ENCODE measurements at regions not wholly inside any gene's neighbourhood (a gene's known extent, or its start where the extent isn't known, plus 50 kb on each side); places are given as distances from the start of the nearest gene placed in this dataset.
"Not testable (repeated sequence)": the region's sequence is repeated elsewhere in the genome, so short reads cannot be mapped to it uniquely, and the experiment has no call there.

DNA sequence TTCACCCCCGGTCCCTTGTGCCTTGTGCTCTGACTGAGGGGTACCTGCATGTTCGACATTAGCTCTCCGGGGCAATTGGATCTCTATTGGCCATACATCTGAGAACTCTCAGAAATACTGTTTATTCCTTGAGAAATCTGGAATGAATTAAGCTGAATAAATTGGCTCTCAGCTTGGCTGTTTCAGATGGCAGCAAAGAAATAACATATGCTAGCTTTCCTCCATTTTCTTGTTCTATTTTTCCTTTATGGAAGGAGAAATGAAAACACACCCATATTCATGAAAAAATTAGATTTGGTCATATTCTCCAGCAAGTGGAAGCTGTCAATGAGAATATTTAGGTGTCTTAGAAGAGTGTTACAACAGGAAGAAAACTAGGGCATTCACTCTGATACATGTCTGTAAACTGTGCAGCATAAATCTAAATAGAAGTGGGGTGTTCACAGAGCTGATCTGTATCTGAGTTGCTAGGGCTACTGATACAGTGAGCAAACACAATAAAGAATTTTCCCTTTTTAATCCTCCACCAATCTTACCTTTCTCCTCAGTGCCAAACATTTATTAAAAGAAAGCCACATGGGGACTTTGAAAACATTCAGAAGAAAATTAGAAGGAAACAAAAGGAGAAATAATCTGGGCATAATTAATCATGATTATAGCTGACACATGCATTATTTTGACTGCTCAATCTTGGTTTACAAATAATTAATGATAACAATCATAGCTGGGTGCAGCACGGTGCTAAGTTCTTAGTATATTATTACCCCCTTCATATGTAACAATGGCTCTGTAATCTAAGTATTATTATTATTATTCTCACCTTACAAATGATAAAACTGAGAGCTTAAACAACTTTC is 671.9 kb upstream of the USP24 start:
- POLR2A ChIA-PET, result no interaction called here
- CTCF ChIA-PET, result interaction anchor here (0.9 kb wide), 1 partner anchor 511 kb away, joined by 4 read pairs; no protein-coding TSS in a partner anchor

DNA sequence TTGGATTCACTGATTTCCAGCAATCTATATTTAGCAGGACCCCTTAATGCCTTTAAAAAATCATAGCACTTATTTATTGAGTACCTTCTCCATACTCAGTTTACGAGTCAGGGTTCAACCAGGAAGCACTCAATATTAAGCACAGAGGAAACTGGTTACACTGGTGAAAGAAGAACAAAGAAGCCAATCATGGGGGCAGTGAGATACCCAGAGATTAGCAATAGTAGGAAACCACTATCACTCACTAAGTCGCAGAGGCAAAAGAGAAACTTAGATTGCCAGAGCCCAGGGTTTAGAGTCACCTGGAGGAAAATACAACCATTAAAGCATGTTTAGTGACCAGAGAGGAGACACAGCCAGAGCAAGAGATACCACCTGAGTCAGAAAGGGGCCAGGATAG is 670.5 kb upstream of the USP24 start:
- POLR2A ChIA-PET, result no interaction called here
- H3K27me3 Mint-ChIP-seq (ENCODE audit: low read depth), result no peaks in the 10 kb centered on the region
- no peaks in the 10 kb centered on the region for H3K9me3 Mint-ChIP-seq (ENCODE audit: insufficient read depth)
- H3K27ac Mint-ChIP-seq, result no peak overlapping the region
- no peak for ATAC-seq
- no peak for DNase-seq
- CTCF ChIA-PET, result no interaction called here
- no peak overlapping the region for H3K4me3 Mint-ChIP-seq
- no peaks in the 10 kb centered on the region for H3K36me3 Mint-ChIP-seq (ENCODE audit: low read depth)
- H3K4me1 Mint-ChIP-seq (ENCODE audit: low read depth), result no peaks in the 10 kb centered on the region

More for the DNA sequence above, 671.9 kb upstream of the USP24 start:
- no peaks in the 10 kb centered on the region for H3K4me1 Mint-ChIP-seq (ENCODE audit: low read depth)
- peaks cover 2% of the 10 kb centered on the region for H3K27me3 Mint-ChIP-seq (ENCODE audit: low read depth)
- H3K36me3 Mint-ChIP-seq (ENCODE audit: low read depth), result no peaks in the 10 kb centered on the region
- no peak overlapping the region for H3K4me3 Mint-ChIP-seq
- H3K27ac Mint-ChIP-seq, result no peak overlapping the region
- ATAC-seq (no peak), DNase-seq (no peak)
- H3K9me3 Mint-ChIP-seq (ENCODE audit: insufficient read depth), result no peaks in the 10 kb centered on the region

DNA sequence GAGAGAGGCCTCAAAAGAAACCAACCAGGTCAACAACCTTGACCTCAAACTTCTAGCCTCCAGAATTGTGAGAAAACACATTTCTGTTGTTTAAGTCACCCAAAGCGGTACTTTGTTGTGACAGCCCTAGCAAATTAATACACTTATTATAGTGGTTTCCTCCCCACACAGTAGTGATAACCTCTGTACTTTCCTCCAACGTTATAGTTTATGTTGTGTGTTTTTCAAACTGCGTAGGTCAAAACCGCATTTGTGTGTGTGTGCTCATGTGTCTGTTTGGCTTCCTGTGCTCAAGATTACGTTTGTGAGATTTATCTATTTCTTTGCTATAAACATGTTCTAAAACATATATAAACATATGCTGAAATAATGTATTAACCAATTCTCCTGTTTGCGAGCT is 667.8 kb upstream of the USP24 start:
- no peak for DNase-seq
- no peaks in the 10 kb centered on the region for H3K36me3 Mint-ChIP-seq (ENCODE audit: low read depth)
- H3K27ac Mint-ChIP-seq, result no peak overlapping the region
- H3K4me3 Mint-ChIP-seq, result no peak overlapping the region
- CTCF ChIA-PET, result no interaction called here
- no peaks in the 10 kb centered on the region for H3K9me3 Mint-ChIP-seq (ENCODE audit: insufficient read depth)
- H3K27me3 Mint-ChIP-seq (ENCODE audit: low read depth), result no peaks in the 10 kb centered on the region
- no peaks in the 10 kb centered on the region for H3K4me1 Mint-ChIP-seq (ENCODE audit: low read depth)
- POLR2A ChIA-PET, result no interaction called here
- no peak for ATAC-seq

DNA sequence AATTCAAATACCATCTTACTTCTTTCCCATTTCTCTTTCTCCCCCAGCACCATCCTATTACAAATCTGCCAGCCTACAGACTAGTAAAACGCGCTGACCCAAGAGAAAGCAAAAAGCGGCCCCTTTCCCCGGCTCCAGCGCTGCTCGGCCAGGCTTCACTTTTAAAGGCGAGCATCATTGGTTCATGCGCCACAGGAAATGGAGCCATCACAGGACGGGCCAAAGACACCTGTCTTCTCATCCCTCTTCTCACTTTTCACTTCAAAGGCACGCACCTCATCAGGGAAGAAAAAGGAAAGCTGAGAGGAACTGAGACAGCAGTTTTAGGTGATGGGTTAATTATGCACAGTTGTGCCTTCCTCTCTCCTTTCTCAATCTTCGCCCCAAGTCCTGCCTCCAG is 664.2 kb upstream of the USP24 start:
- Mint-ChIP-seq H3K4me3 (no peak overlapping the region), H3K36me3 (ENCODE audit: low read depth) (no peaks in the 10 kb centered on the region), H3K27me3 (ENCODE audit: low read depth) (no peaks in the 10 kb centered on the region), H3K9me3 (ENCODE audit: insufficient read depth) (no peaks in the 10 kb centered on the region), H3K4me1 (ENCODE audit: low read depth) (no peaks in the 10 kb centered on the region), H3K27ac (no peak overlapping the region)
- ChIA-PET POLR2A (no interaction called here), CTCF (no interaction called here)
- no peak for DNase-seq
- no peak for ATAC-seq

DNA sequence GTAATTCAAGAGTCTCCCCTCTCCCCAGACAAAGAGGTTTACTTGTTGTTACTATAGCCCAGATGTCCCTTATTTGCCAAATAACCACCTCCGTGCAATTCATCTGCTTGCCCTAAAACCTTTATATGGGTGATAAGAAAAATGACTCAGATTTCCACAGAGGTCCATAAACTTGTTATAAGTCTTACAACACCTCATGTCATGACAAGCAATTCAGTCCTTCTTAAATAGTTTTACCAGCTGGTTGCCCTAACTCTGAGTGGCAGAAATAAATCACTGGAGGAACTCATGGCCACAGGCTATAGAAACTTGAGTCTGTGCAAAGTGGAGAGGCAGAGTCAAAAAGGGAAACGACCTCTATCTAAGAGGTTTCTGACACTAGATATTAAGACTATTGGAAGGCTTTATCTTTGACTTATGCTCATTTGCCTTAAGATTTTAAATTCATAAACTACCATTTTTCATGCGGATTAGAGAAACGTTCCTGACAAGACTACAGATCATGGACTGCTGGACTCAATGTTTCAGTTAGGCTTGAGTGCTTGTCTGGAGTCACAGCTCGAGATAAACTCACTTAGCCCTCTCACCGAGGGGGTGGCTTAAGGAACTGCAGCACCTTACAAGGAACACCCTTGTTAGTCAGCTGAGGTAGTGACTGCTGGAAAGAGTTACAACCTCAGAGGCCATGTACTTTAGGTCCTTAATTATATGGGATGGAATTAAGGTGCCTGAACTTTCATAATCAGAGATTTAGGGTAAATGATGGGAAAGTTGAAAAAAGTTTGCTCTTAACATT is 662.5 kb upstream of the USP24 start:
- H3K4me3 Mint-ChIP-seq, result no peak overlapping the region
- DNase-seq (no peak), ATAC-seq (no peak)
- H3K9me3 Mint-ChIP-seq (ENCODE audit: insufficient read depth), result no peaks in the 10 kb centered on the region
- no peaks in the 10 kb centered on the region for H3K36me3 Mint-ChIP-seq (ENCODE audit: low read depth)
- CTCF ChIA-PET, result no interaction called here
- no peaks in the 10 kb centered on the region for H3K4me1 Mint-ChIP-seq (ENCODE audit: low read depth)
- H3K27me3 Mint-ChIP-seq (ENCODE audit: low read depth), result no peaks in the 10 kb centered on the region
- POLR2A ChIA-PET, result no interaction called here
- H3K27ac Mint-ChIP-seq, result no peak overlapping the region

DNA sequence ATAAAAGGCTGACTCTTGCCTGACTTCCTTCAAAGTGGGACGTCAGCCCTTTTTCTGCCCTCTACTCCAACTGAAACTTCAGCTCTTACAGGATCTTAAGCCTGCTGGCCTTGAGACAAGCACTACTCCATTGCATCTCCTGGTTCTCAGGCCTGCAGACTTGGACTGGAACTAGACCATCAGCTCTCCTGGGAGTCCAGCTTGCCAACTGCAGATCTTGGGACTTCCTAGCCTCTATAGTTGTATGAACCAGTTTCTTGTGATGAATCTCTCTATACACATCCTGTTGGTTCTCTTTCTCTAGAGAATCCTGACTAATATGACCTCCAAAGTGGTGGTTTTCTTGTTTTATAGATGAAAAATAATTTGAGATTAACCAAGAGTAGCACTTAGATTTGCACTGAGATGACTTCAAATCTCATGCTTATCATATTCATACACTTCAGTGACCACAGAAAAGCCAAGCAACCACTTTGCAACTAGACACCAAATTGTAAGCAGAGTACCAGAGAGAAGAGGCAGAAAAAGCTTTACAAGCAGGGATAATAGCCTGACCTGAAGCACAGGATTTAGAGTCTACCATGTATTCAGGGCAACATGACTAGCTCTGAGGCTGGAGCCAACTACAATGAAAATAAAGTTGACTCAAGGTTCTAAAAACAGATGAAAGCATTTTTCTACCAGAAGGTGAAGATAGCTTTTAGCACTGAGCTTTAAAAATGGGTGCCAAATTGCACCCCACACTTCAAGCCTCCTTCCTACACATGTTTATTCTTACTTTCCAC is 661.3 kb upstream of the USP24 start:
- ChIA-PET CTCF (no interaction called here), POLR2A (no interaction called here)
- no peaks in the 10 kb centered on the region for H3K9me3 Mint-ChIP-seq (ENCODE audit: insufficient read depth)
- H3K36me3 Mint-ChIP-seq (ENCODE audit: low read depth), result no peaks in the 10 kb centered on the region
- DNase-seq (no peak), ATAC-seq (no peak)
- no peak overlapping the region for H3K27ac Mint-ChIP-seq
- no peak overlapping the region for H3K4me3 Mint-ChIP-seq
- H3K27me3 Mint-ChIP-seq (ENCODE audit: low read depth), result no peaks in the 10 kb centered on the region
- H3K4me1 Mint-ChIP-seq (ENCODE audit: low read depth), result no peaks in the 10 kb centered on the region

DNA sequence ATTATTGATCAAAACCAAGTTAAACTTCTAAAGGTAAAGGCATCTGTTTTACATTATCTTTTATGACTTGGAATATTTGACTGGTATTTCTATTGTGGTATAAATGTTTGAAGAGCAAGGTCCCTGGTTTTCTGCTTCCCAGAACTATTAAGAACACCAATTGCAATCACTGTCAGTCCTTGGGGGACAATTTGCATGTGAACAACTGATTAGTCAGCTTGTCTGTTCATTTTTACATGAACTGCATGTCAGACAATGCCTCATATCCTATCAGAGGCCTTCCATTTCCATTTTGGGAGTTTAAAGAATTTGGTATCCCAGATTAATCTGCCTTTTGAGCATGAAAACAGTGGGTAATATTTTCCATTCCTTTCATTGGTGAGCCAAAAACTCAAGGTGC is 654.9 kb upstream of the USP24 start:
- DNase-seq (no peak), ATAC-seq (no peak)
- H3K9me3 Mint-ChIP-seq (ENCODE audit: insufficient read depth), result no peaks in the 10 kb centered on the region
- POLR2A ChIA-PET, result no interaction called here
- no peaks in the 10 kb centered on the region for H3K4me1 Mint-ChIP-seq (ENCODE audit: low read depth)
- CTCF ChIA-PET, result no interaction called here
- H3K27me3 Mint-ChIP-seq (ENCODE audit: low read depth), result no peaks in the 10 kb centered on the region
- no peaks in the 10 kb centered on the region for H3K36me3 Mint-ChIP-seq (ENCODE audit: low read depth)
- no peak overlapping the region for H3K4me3 Mint-ChIP-seq
- no peak overlapping the region for H3K27ac Mint-ChIP-seq

DNA sequence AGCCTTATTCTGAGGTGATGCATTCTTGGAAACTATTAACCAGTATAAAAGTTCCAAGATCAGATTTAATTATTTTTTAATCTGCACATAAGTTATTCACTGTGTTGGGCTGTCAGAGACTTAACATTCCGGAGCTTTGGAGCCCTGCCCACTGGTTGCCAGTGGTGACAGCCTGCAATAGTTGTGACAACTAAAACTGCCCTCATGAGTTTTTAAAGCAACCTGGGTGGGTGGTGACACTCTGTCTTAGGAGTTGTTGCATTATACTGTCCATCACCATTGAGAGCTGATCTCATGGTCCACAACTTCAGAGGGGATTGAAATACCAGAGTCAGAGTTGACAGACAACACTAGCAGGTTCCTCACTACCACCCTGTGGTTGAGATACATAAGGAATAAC is 653.9 kb upstream of the USP24 start:
- H3K4me3 Mint-ChIP-seq, result no peak overlapping the region
- H3K27ac Mint-ChIP-seq, result no peak overlapping the region
- H3K9me3 Mint-ChIP-seq (ENCODE audit: insufficient read depth), result no peaks in the 10 kb centered on the region
- ATAC-seq (no peak), DNase-seq (no peak)
- POLR2A ChIA-PET, result no interaction called here
- no peaks in the 10 kb centered on the region for H3K27me3 Mint-ChIP-seq (ENCODE audit: low read depth)
- CTCF ChIA-PET, result no interaction called here
- no peaks in the 10 kb centered on the region for H3K4me1 Mint-ChIP-seq (ENCODE audit: low read depth)
- no peaks in the 10 kb centered on the region for H3K36me3 Mint-ChIP-seq (ENCODE audit: low read depth)

DNA sequence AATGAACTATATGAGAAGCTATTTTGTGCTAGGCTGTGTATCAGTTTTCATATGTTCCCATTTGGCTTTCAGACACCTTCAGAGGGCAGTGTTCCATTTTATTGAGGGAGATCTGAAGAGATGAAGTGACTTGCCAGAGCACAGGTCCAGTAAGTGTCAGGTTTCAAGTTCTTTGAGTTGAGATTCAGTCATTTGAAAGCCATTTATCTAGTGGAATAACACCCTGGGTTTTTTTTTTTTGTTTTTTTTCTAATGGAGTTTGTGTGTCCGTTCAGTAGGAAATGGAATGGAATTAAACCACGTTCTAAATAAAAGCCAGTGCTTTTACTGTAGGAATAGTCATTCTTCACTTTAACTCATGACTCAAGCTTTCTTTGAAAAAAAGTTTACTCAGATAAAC is 652.9 kb upstream of the USP24 start:
- DNase-seq (no peak), ATAC-seq (no peak)
- Mint-ChIP-seq H3K27me3 (ENCODE audit: low read depth) (no peaks in the 10 kb centered on the region), H3K27ac (no peak overlapping the region), H3K4me3 (no peak overlapping the region), H3K9me3 (ENCODE audit: insufficient read depth) (no peaks in the 10 kb centered on the region), H3K36me3 (ENCODE audit: low read depth) (no peaks in the 10 kb centered on the region), H3K4me1 (ENCODE audit: low read depth) (no peaks in the 10 kb centered on the region)
- ChIA-PET POLR2A (no interaction called here), CTCF (no interaction called here)

DNA sequence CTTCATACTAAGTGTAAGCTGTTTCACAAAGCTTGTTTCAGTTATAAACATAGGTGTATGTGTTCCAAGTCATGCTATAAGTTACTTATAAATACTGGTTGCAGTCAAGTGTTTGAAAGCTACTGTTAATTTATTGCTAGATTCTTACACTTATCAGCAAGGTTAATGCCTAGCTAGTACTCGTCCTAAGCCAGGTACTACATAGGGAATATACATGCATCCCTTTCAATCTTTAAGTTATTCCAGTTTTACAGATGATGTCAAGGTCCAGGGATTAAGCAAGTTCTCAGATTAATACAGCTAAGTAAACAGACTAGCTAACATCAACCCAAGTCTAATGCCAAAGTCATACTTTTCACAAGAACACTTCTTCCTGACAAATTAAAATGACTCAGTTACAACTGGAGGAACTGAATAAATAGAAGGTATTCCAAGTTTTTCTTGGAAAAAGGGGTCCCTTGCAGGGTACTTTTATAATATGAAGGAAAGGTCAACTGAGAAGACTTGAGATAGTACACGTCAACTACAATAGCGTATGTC is 652.2 kb upstream of the USP24 start:
- ChIA-PET POLR2A (no interaction called here), CTCF (no interaction called here)
- no peaks in the 10 kb centered on the region for H3K4me1 Mint-ChIP-seq (ENCODE audit: low read depth)
- no peak overlapping the region for H3K4me3 Mint-ChIP-seq
- H3K36me3 Mint-ChIP-seq (ENCODE audit: low read depth), result no peaks in the 10 kb centered on the region
- H3K27ac Mint-ChIP-seq, result no peak overlapping the region
- DNase-seq (no peak), ATAC-seq (no peak)
- H3K27me3 Mint-ChIP-seq (ENCODE audit: low read depth), result no peaks in the 10 kb centered on the region
- no peaks in the 10 kb centered on the region for H3K9me3 Mint-ChIP-seq (ENCODE audit: insufficient read depth)

DNA sequence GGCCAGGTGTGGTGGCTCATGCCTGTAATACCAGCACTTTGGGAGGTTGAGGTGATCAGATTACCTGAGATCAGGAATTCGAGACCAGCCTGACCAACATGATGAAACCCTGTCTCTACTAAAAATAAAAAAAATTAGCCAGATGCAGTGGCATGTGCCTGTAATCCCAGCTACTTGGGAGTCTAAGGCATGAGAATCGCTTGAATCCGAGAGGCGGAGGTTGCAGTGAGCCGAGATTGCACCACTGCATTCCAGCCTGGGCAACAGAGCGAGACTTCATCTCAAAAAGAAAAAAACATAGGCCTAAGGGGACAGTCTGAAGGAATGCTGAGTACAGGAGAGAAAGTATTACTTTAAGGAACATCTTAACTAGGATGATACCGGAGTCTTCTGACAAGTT is 650.6 kb upstream of the USP24 start:
- H3K9me3 Mint-ChIP-seq (ENCODE audit: insufficient read depth); H3K27me3 Mint-ChIP-seq (ENCODE audit: low read depth); H3K36me3 Mint-ChIP-seq (ENCODE audit: low read depth); H3K4me3 Mint-ChIP-seq; H3K4me1 Mint-ChIP-seq (ENCODE audit: low read depth); ATAC-seq; CTCF ChIA-PET; H3K27ac Mint-ChIP-seq; DNase-seq; POLR2A ChIA-PET: not testable (repeated sequence)

DNA sequence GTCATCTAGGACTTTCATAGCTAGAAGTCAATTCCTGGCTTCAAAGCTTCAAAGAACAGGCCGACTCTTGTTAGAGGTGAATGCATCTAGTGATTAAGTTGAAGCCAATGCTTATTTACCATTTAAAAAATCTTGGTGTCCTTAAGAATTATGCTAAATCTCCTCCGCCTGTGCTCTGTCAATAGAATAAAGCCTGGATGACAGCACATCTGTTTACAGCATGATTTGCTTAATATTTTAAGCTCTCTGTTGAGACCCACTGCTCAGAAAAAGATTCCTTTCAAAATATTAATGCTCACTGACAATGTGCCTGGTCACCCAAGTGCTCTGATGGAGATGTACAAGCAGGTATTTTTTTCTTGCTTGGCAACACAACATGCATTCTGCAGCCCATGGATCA is 649.1 kb upstream of the USP24 start:
- Mint-ChIP-seq H3K9me3 (ENCODE audit: insufficient read depth) (no peaks in the 10 kb centered on the region), H3K4me1 (ENCODE audit: low read depth) (no peaks in the 10 kb centered on the region), H3K27me3 (ENCODE audit: low read depth) (no peaks in the 10 kb centered on the region), H3K36me3 (ENCODE audit: low read depth) (no peaks in the 10 kb centered on the region), H3K4me3 (no peak overlapping the region), H3K27ac (no peak overlapping the region)
- CTCF ChIA-PET, result no interaction called here
- POLR2A ChIA-PET, result no interaction called here
- ATAC-seq (no peak), DNase-seq (no peak)

All from activated CD8-positive, alpha-beta T cell treated with anti-CD3 and anti-CD28 coated beads, Interleukin-2, amount 10 ng/mL, durations not matched to agents 7 days and 5 days (primary cell).